Suprapubic skin (tissue), 4 donors: ENCODE measurements at regions not wholly inside any gene's neighbourhood (a gene's known extent, or its start where the extent isn't known, plus 50 kb on each side); places are given as distances from the start of the nearest gene placed in this dataset.

ENCODE experiments used
- DNase-seq, 2 donors: peaks; one replicate each; pipeline ENCODE4 v3.0.0-alpha.2; 2019; ENCODE audit warnings: low spot score in 2 of 2
- H3K27ac ChIP-seq: fragments of 200-600 bp; sonication (generic); one replicate; pipeline ENCODE4 v1.5.1; 2019
- H3K27me3 ChIP-seq: fragments of 200-600 bp; sonication (generic); one replicate; pipeline ENCODE4 v1.5.1; 2019
- H3K36me3 ChIP-seq: fragments of 200-600 bp; sonication (generic); one replicate; pipeline ENCODE4 v1.5.1; 2019
- H3K4me1 ChIP-seq: fragments of 200-600 bp; sonication (generic); one replicate; pipeline ENCODE4 v1.5.1; 2019
- H3K4me3 ChIP-seq: fragments of 200-600 bp; sonication (generic); one replicate; pipeline ENCODE4 v1.5.1; 2019; ENCODE audit warnings: mild to moderate bottlenecking
- H3K9me3 ChIP-seq: fragments of 200-600 bp; sonication (generic); one replicate; pipeline ENCODE4 v1.5.1; 2019
- CTCF ChIP-seq, 2 donors: fragments of 200-600 bp in 1 of 2; fragments of 450-650 bp in 1 of 2; sonication (generic) in 1 of 2; IDR thresholded peaks; one replicate each; pipeline ENCODE4 v1.5.1; 2016 to 2019; ENCODE audit warnings: antibody characterized with exemption in 2 of 2, mild to moderate bottlenecking in 1 of 2, moderate library complexity in 1 of 2
- EP300 ChIP-seq: sonication (generic); formaldehyde crosslinking; IDR thresholded peaks from one replicate; pipeline ENCODE4 v1.6.1; 2017; ENCODE audit warnings: antibody characterized with exemption
- POLR2A ChIP-seq, 2 donors: fragments of 450-650 bp; IDR thresholded peaks; one replicate each; pipeline ENCODE4 v1.6.1; 2017; ENCODE audit warnings: antibody characterized with exemption in 2 of 2, mild to moderate bottlenecking in 2 of 2, moderate library complexity in 2 of 2
- POLR2AphosphoS5 ChIP-seq, 3 donors: sonication (generic); formaldehyde crosslinking; IDR thresholded peaks; one replicate each; pipeline ENCODE4 v1.6.1; 2017; ENCODE audit warnings: antibody characterized with exemption in 3 of 3
- WGBS: methylation state at CpG from one replicate; pipeline ENCODE4 v1.1.5; 2018; 5-methylcytosine and 5-hydroxymethylcytosine counted together

DNA sequence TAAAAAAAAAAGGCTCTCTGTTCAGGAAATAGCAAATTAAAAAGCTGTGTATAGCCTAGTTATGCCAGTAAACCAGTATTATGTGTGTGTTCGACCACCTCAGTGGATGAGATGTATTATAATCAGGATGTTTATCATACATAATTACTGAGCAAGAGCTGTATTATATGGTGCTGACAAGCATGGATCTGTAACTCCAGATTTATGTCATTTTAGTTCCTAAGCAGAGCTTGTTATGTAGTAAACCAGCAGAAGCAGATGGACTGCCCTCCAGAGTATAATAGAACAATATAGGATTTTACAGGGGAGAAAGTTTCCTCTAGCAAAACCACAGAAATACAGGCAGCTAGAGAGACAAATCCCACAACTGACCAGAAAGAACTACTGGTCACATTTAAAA lies 627.4 kb upstream of the EPHA5 start:
- no peak for TF ChIP-seq POLR2A (IDR thresholded peaks at IDR 0.05)
- TF ChIP-seq EP300: no peak
- TF ChIP-seq CTCF (IDR thresholded peaks at IDR 0.05): no peak
- TF ChIP-seq POLR2AphosphoS5 (IDR thresholded peaks at IDR 0.05): no peak
- Histone ChIP-seq H3K27me3 (no peaks in the 10 kb centered on the region), H3K9me3 (no peaks in the 10 kb centered on the region), H3K27ac (no peak overlapping the region), H3K36me3 (no peaks in the 10 kb centered on the region), H3K4me1 (no peaks in the 10 kb centered on the region), H3K4me3 (no peak overlapping the region)
- no peak for DNase-seq
- WGBS: 40% methylated on average over 1 of the region's 1 CpG

DNA sequence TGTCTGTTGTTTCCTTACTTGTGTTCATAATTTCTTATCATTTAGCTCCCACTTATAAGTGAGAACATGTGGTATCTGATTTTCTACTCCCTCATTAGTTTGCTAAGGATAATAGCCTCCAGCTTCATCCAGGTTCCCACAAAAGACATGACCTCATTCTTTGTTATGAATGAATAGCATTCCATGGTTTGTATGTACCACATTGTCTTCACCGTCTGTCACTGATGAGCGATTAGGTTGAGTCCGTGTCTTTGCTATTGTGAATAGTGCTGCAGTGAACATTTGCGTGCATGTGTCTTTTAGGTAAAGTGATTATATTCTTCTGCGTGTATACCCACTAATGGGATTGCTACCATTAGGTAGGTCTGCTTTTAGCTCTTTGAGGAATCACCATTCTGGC lies 624.3 kb upstream of the EPHA5 start:
- Histone ChIP-seq H3K9me3 (no peaks in the 10 kb centered on the region), H3K4me1 (no peaks in the 10 kb centered on the region), H3K36me3 (no peaks in the 10 kb centered on the region), H3K27me3 (no peaks in the 10 kb centered on the region), H3K27ac (no peak overlapping the region), H3K4me3 (no peak overlapping the region)
- no peak for TF ChIP-seq POLR2AphosphoS5 (IDR thresholded peaks at IDR 0.05)
- no peak for TF ChIP-seq CTCF (IDR thresholded peaks at IDR 0.05)
- TF ChIP-seq POLR2A (IDR thresholded peaks at IDR 0.05): no peak
- TF ChIP-seq EP300: no peak
- WGBS: 70% methylated on average over 5 of the region's 5 CpGs
- no peak for DNase-seq

- Histone ChIP-seq H3K4me1 (no peaks in the 10 kb centered on the region), H3K27me3 (no peaks in the 10 kb centered on the region), H3K27ac (no peak overlapping the region), H3K36me3 (no peaks in the 10 kb centered on the region), H3K4me3 (no peak overlapping the region), H3K9me3 (no peaks in the 10 kb centered on the region)
- TF ChIP-seq EP300: no peak
- no peak for TF ChIP-seq POLR2A (IDR thresholded peaks at IDR 0.05)
- no peak for TF ChIP-seq CTCF (IDR thresholded peaks at IDR 0.05)
- TF ChIP-seq POLR2AphosphoS5 (IDR thresholded peaks at IDR 0.05): no peak
- 93% methylated on average over 6 of the region's 15 CpGs for whole genome bisulfite sequencing
- DNase-seq: no peak
These were observed 614.7 kb upstream of the EPHA5 start for GRCh38 chr4:66284991-66285451.

DNA sequence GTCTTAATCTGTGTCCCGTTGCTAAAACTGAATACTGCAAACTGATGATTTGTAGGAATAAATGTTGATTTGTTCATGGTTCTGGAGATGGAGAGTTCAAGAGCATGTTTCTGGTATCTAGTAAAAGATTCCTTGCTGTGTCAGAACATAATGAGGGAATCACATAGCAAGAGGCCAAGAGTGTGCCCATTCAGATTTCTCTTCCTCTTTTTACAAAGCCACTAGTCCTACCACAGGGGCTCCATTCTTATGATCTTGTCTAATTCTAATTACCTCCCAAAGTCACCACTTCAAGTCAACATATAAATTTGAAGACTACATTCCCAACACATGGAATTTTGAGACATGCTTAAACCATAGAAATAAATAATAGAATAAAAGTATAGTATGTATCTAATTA lies 608.8 kb upstream of the EPHA5 start:
- Histone ChIP-seq H3K36me3 (no peaks in the 10 kb centered on the region), H3K4me1 (no peaks in the 10 kb centered on the region), H3K27me3 (no peaks in the 10 kb centered on the region), H3K4me3 (no peak overlapping the region), H3K9me3 (no peaks in the 10 kb centered on the region), H3K27ac (no peak overlapping the region)
- TF ChIP-seq EP300 (no peak), POLR2AphosphoS5 (IDR thresholded peaks at IDR 0.05) (no peak), POLR2A (IDR thresholded peaks at IDR 0.05) (no peak), CTCF (IDR thresholded peaks at IDR 0.05) (no peak)
- 88% methylated on average over 1 of the region's 1 CpG for WGBS
- no peak for DNase-seq

GRCh38 chr4:66275411-66276038 lies 605.2 kb upstream of the EPHA5 start:
- DNase-seq: no peak
- Histone ChIP-seq H3K4me1 (no peaks in the 10 kb centered on the region), H3K36me3 (no peaks in the 10 kb centered on the region), H3K9me3 (peaks cover 3% of the 10 kb centered on the region), H3K27me3 (no peaks in the 10 kb centered on the region), H3K4me3 (no peak overlapping the region), H3K27ac (no peak overlapping the region)
- 29% methylated on average over 4 of the region's 4 CpGs for WGBS
- TF ChIP-seq POLR2A (IDR thresholded peaks at IDR 0.05) (no peak), CTCF (IDR thresholded peaks at IDR 0.05) (no peak), POLR2AphosphoS5 (IDR thresholded peaks at IDR 0.05) (no peak), EP300 (no peak)
